Sigmoid colon (tissue), 6 donors: ENCODE measurements at regions not wholly inside any gene's neighbourhood (a gene's known extent, or its start where the extent isn't known, plus 50 kb on each side); places are given as distances from the start of the nearest gene placed in this dataset.

Source experiments
- DNase-seq: peaks from one replicate; pipeline ENCODE4 v3.0.0-alpha.2; 2019
- H3K27ac ChIP-seq, 4 donors: fragments of 200-600 bp; sonication (generic); one replicate each; pipeline ENCODE4 v1.5.1; 2016 to 2019; ENCODE audit warnings: mild to moderate bottlenecking in 1 of 4
- H3K27me3 ChIP-seq, 3 donors: fragments of 200-600 bp; sonication (generic); one replicate each; pipeline ENCODE4 v1.5.1; 2019; ENCODE audit warnings: mild to moderate bottlenecking in 1 of 3
- H3K36me3 ChIP-seq, 4 donors: fragments of 200-600 bp; sonication (generic); one replicate each; pipeline ENCODE4 v1.5.1; 2016 to 2019
- H3K4me1 ChIP-seq, 4 donors: fragments of 200-600 bp; sonication (generic); one replicate each; pipeline ENCODE4 v1.5.1; 2017 to 2019
- H3K4me3 ChIP-seq, 4 donors: fragments of 200-600 bp; sonication (generic); one replicate each; pipeline ENCODE4 v1.5.1; 2017 to 2019; ENCODE audit warnings: mild to moderate bottlenecking in 2 of 4, moderate library complexity in 1 of 4
- H3K9me3 ChIP-seq, 4 donors: fragments of 200-600 bp in 3 of 4; sonication (generic) in 3 of 4; one replicate each; pipeline versions ENCODE4 v1.5.1 to v1.6.1; 2013 to 2019
- CTCF ChIP-seq, 4 experiments: fragments of 450-650 bp in 3 of 4; fragments of 200-600 bp in 1 of 4; IDR thresholded peaks; one replicate each; pipeline ENCODE4 v1.5.1; 2016 to 2019; ENCODE audit warnings: antibody characterized with exemption in 4 of 4, mild to moderate bottlenecking in 3 of 4, moderate library complexity in 2 of 4
- EP300 ChIP-seq, 4 donors: sonication (generic); formaldehyde crosslinking; IDR thresholded peaks; one replicate each; pipeline ENCODE4 v1.6.1; 2017; ENCODE audit warnings: antibody characterized with exemption in 4 of 4
- POLR2A ChIP-seq, 2 donors: fragments of 450-650 bp; IDR thresholded peaks; one replicate each; pipeline ENCODE4 v1.6.1; 2016; ENCODE audit warnings: antibody characterized with exemption in 2 of 2, mild to moderate bottlenecking in 2 of 2, moderate library complexity in 2 of 2
- POLR2AphosphoS5 ChIP-seq, 4 donors: sonication (generic); formaldehyde crosslinking; IDR thresholded peaks; one replicate each; pipeline ENCODE4 v1.6.1; 2017; ENCODE audit warnings: antibody characterized with exemption in 4 of 4
- WGBS, 2 donors: extraction: QIAGEN DNeasy Blood & Tissue Kit; methylation state at CpG; one replicate each; pipeline ENCODE4 v1.1.7; 2013; 5-methylcytosine and 5-hydroxymethylcytosine counted together
- intact Hi-C: fragments of 100-400 bp; cut with DNase I; formaldehyde crosslinking; loops from one replicate; pipeline ENCODE4 v1.15.1; 2023
- donor health status: healthy with polysubstance abuse.
- donor health status: healthy.

DNA sequence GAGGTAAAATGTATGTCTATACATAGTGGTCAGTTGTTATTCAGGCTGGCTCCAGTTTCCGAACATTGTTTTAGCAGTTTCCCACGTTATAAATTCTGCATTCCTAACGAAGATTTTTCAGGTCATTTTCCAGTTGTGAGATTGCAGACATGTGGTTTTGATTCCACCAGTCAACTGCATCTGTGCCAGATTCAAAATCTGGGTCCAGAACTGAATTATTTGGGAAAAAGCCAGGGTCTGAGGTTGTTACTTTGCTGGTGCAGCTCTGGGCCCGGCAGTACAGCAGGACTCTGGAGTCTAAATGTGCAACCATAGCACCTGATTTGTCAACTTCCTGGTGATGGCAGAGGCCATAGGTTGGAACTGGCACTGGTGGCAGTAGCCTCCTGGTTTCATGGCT is 105.7 kb upstream of the MEGF10 start:
- no peak for TF ChIP-seq POLR2A (IDR thresholded peaks at IDR 0.05)
- no peak for TF ChIP-seq EP300 (IDR thresholded peaks at IDR 0.05)
- TF ChIP-seq CTCF (IDR thresholded peaks at IDR 0.05): no peak
- no peak for TF ChIP-seq POLR2AphosphoS5 (IDR thresholded peaks at IDR 0.05)
- Histone ChIP-seq H3K36me3 (no peaks in the 10 kb centered on the region), H3K4me3 (no peak overlapping the region), H3K27me3 (no peaks in the 10 kb centered on the region), H3K27ac (no peak overlapping the region), H3K4me1 (no peaks in the 10 kb centered on the region), H3K9me3 (no peaks in the 10 kb centered on the region)
- intact Hi-C loops: no loop called here
- WGBS, 2 donors: 71 to 81% methylated on average over 4 of the region's 4 CpGs
- DNase-seq: no peak

DNA sequence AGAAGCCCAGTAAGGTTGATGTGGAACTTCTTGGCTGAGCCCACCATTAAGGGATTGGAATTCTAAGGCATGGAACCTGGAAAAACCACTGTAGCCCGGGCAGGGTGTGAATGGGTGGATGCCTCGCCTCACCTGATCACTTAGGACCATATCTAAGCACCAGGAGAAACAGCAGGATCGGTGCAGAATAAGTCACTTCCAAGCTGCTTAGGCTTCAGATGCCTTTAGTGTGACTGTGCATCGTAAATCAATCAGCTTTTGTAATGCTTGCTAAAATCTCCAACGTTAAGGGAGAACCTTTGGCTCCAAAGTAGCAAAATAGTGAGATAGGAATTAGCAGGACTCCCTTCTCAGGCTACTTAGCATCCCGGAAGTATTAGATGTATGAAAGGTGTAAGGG is 103.9 kb upstream of the MEGF10 start:
- DNase-seq: no peak
- Histone ChIP-seq H3K27ac (no peak overlapping the region), H3K36me3 (no peaks in the 10 kb centered on the region), H3K4me3 (no peak overlapping the region), H3K27me3 (no peaks in the 10 kb centered on the region), H3K4me1 (no peaks in the 10 kb centered on the region), H3K9me3 (no peaks in the 10 kb centered on the region)
- WGBS, 2 donors: 73% methylated on average over 6 of the region's 6 CpGs
- intact Hi-C loops: no loop called here
- no peak for TF ChIP-seq POLR2A (IDR thresholded peaks at IDR 0.05)
- TF ChIP-seq CTCF (IDR thresholded peaks at IDR 0.05): no peak
- TF ChIP-seq POLR2AphosphoS5 (IDR thresholded peaks at IDR 0.05): no peak
- no peak for TF ChIP-seq EP300 (IDR thresholded peaks at IDR 0.05)

- H3K27me3 ChIP-seq: no peaks in the 10 kb centered on the region
- H3K36me3 ChIP-seq: no peaks in the 10 kb centered on the region
- intact Hi-C loops: no loop called here
- H3K4me3 ChIP-seq: no peak overlapping the region
- no peak for DNase-seq
- H3K27ac ChIP-seq: no peak overlapping the region
- H3K9me3 ChIP-seq: no peaks in the 10 kb centered on the region
- TF ChIP-seq CTCF (IDR thresholded peaks at IDR 0.05): no peak
- no peak for TF ChIP-seq POLR2AphosphoS5 (IDR thresholded peaks at IDR 0.05)
- no peak for TF ChIP-seq POLR2A (IDR thresholded peaks at IDR 0.05)
- no peak for TF ChIP-seq EP300 (IDR thresholded peaks at IDR 0.05)
- WGBS, 2 donors: 92% methylated on average over 5 of the region's 5 CpGs
- no peaks in the 10 kb centered on the region for H3K4me1 ChIP-seq
Observed at GRCh38 chr5:127187706-127188105, 102.9 kb upstream of the MEGF10 start.

DNA sequence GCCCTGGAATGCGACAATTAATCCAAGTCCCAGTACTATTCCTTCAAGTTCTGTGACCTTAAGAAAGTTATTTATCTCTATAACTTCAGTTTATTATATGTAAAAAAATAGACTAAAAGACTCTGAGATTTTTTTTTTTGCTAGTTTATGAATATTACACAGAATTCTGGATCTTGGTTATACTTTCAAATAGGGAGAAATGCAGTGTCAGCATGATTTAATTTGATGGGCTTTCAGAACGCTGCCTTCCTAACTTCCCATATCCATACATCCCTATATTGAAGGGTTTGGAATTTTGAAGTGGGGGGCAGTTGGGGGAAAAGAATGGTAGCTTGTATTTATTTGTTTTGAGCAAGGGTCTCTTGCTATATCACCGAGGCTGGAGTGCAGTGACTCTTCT is 98.4 kb upstream of the MEGF10 start:
- no peaks in the 10 kb centered on the region for H3K4me1 ChIP-seq
- no peaks in the 10 kb centered on the region for H3K9me3 ChIP-seq
- no peak for DNase-seq
- no peak overlapping the region for H3K4me3 ChIP-seq
- no peaks in the 10 kb centered on the region for H3K36me3 ChIP-seq
- no peak overlapping the region for H3K27ac ChIP-seq
- no peaks in the 10 kb centered on the region for H3K27me3 ChIP-seq
- WGBS, 2 donors: 91 to 95% methylated on average over 3 of the region's 3 CpGs
- no peak for TF ChIP-seq POLR2AphosphoS5 (IDR thresholded peaks at IDR 0.05)
- no peak for TF ChIP-seq EP300 (IDR thresholded peaks at IDR 0.05)
- no peak for TF ChIP-seq CTCF (IDR thresholded peaks at IDR 0.05)
- TF ChIP-seq POLR2A (IDR thresholded peaks at IDR 0.05): no peak
- intact Hi-C loops: no loop called here

- no peaks in the 10 kb centered on the region for H3K36me3 ChIP-seq
- no peak for TF ChIP-seq CTCF (IDR thresholded peaks at IDR 0.05)
- TF ChIP-seq POLR2AphosphoS5 (IDR thresholded peaks at IDR 0.05): no peak
- TF ChIP-seq EP300 (IDR thresholded peaks at IDR 0.05): no peak
- DNase-seq: no peak
Observed at GRCh38 chr5:127192836-127193338, 97.7 kb upstream of the MEGF10 start.

More at GRCh38 chr5:127192836-127193338, 97.7 kb upstream of the MEGF10 start:
- Histone ChIP-seq H3K27me3 (no peaks in the 10 kb centered on the region), H3K4me3 (no peak overlapping the region), H3K27ac (no peak overlapping the region), H3K4me1 (no peaks in the 10 kb centered on the region), H3K9me3 (no peaks in the 10 kb centered on the region)
- intact Hi-C loops: no loop called here
- WGBS, 2 donors: 66 to 73% methylated on average over 3 of the region's 3 CpGs
